IMR-90 (cell line): ENCODE measurements at regions not wholly inside any gene's neighbourhood (a gene's known extent, or its start where the extent isn't known, plus 50 kb on each side); places are given as distances from the start of the nearest gene placed in this dataset.

Experiments used
- ATAC-seq: fragments of 200-7000 bp; cut with Tn5 transposase; 2 replicates; pipeline ENCODE4 v1.9.1; 2020; ENCODE audit warnings: low read depth, mild to moderate bottlenecking, moderate library complexity
- BruUV-seq: library from RNA; stranded (reverse); fragments of 400-500 nt; replicated peaks from 2 replicates; lab custom pipeline; 2021; lab: Mats Ljungman, UMichigan
- CTCF ChIA-PET: fragments of 300-600 bp; formaldehyde crosslinking; extraction: SDS; loops from one replicate; lab custom pipeline; 2021; ENCODE audit warnings: antibody characterized with exemption; lab: Yijun Ruan, JAX
- POLR2A ChIA-PET: fragments of 300-600 bp; sonication (Branson Sonifier 250); formaldehyde crosslinking; loops from one replicate; lab custom pipeline; 2022; ENCODE audit warnings: antibody characterized with exemption; ENCODE audit not compliant: unreplicated experiment; lab: Charles Lee
- DNase-seq: peaks from one replicate; pipeline ENCODE4 v3.0.0; 2013
- H2AFZ ChIP-seq: replicated peaks from 2 replicates; pipeline ENCODE3; 2013; ENCODE audit warnings: low read length, mild to moderate bottlenecking; ENCODE audit not compliant: poor library complexity
- H2AK5ac ChIP-seq: 2 replicates; pipeline ENCODE4 v1.6.1; 2013; ENCODE audit warnings: low read depth, low read length, inconsistent platforms
- H2AK9ac ChIP-seq: replicated peaks from 2 replicates; pipeline ENCODE3; 2013; ENCODE audit warnings: mild to moderate bottlenecking, low read depth, low read length, moderate library complexity; ENCODE audit not compliant: poor library complexity
- H2BK120ac ChIP-seq: 2 replicates; pipeline ENCODE4 v1.6.1; 2013; ENCODE audit warnings: low read depth, low read length, inconsistent platforms
- H2BK15ac ChIP-seq: 3 replicates; pipeline ENCODE4 v1.6.1; 2013; ENCODE audit warnings: low read depth, low read length, inconsistent platforms
- H2BK20ac ChIP-seq: 2 replicates; pipeline ENCODE4 v1.6.1; 2013; ENCODE audit warnings: low read depth, mild to moderate bottlenecking, inconsistent platforms, low read length, moderate library complexity
- H2BK5ac ChIP-seq: 2 replicates; pipeline ENCODE4 v1.6.1; 2013; ENCODE audit warnings: mild to moderate bottlenecking, low read depth, low read length, inconsistent platforms; ENCODE audit not compliant: poor library complexity, severe bottlenecking
- H3K14ac ChIP-seq: replicated peaks from 2 replicates; pipeline ENCODE4 v1.6.1; 2013; ENCODE audit warnings: low read depth, low read length, inconsistent platforms
- H3K18ac ChIP-seq: 2 replicates; pipeline ENCODE4 v1.6.1; 2013; ENCODE audit warnings: low read depth, low read length, control low read depth
- H3K23ac ChIP-seq: 2 replicates; pipeline ENCODE4 v1.6.1; 2013; ENCODE audit warnings: low read depth, low read length, inconsistent platforms
- H3K27ac ChIP-seq: 2 replicates; pipeline ENCODE4 v1.5.1; 2013; ENCODE audit warnings: mild to moderate bottlenecking, control low read depth, low read length; ENCODE audit not compliant: insufficient read depth
- H3K27me3 ChIP-seq: 2 replicates; pipeline ENCODE4 v1.6.1; 2013; ENCODE audit warnings: low read length; ENCODE audit not compliant: control insufficient read depth, insufficient read depth
- H3K36me3 ChIP-seq: 2 replicates; pipeline ENCODE4 v1.6.1; 2013; ENCODE audit warnings: low read length, mixed read lengths; ENCODE audit not compliant: control insufficient read depth, insufficient read depth
- H3K4ac ChIP-seq: 2 replicates; pipeline ENCODE4 v1.6.1; 2013; ENCODE audit warnings: low read depth, low read length, inconsistent platforms
- H3K4me1 ChIP-seq: 2 replicates; pipeline ENCODE4 v1.6.1; 2013; ENCODE audit warnings: low read length, mixed read lengths; ENCODE audit not compliant: control insufficient read depth, insufficient read depth
- H3K4me2 ChIP-seq: 2 replicates; pipeline ENCODE4 v1.6.1; 2013; ENCODE audit warnings: low read depth, mild to moderate bottlenecking, control low read depth, low read length, moderate library complexity
- H3K4me3 ChIP-seq: 2 replicates; pipeline ENCODE4 v1.5.1; 2013; ENCODE audit warnings: low read depth, mild to moderate bottlenecking, control low read depth, low read length, moderate library complexity; ENCODE audit not compliant: insufficient read depth
- H3K56ac ChIP-seq: 2 replicates; pipeline ENCODE4 v1.6.1; 2013; ENCODE audit warnings: low read length, inconsistent platforms; ENCODE audit not compliant: insufficient read depth; ENCODE audit errors: extremely low read depth
- H3K79me1 ChIP-seq, 2 experiments: 2 replicates each; pipeline ENCODE4 v1.6.1; 2013; ENCODE audit warnings: low read length in 2 of 2, inconsistent platforms in 1 of 2, low read depth in 1 of 2
- H3K9ac ChIP-seq: 2 replicates; pipeline ENCODE4 v1.6.1; 2013; ENCODE audit warnings: low read depth, low read length, control low read depth
- H3K9me1 ChIP-seq: 2 replicates; pipeline ENCODE4 v1.6.1; 2013; ENCODE audit warnings: low read length, inconsistent platforms; ENCODE audit not compliant: insufficient read depth
- H3K9me3 ChIP-seq: 2 replicates; pipeline ENCODE4 v1.6.1; 2013; ENCODE audit warnings: low read length; ENCODE audit not compliant: control insufficient read depth, insufficient read depth
- H4K20me1 ChIP-seq: 2 replicates; pipeline ENCODE4 v1.6.1; 2013; ENCODE audit warnings: low read length, inconsistent platforms; ENCODE audit not compliant: insufficient read depth
- H4K5ac ChIP-seq: 2 replicates; pipeline ENCODE4 v1.6.1; 2013; ENCODE audit warnings: mild to moderate bottlenecking, low read depth, low read length, control low read depth
- H4K8ac ChIP-seq, 2 experiments: 2 replicates each; pipeline ENCODE4 v1.6.1; 2013; ENCODE audit warnings: low read depth in 2 of 2, low read length in 2 of 2, control low read depth in 1 of 2, inconsistent platforms in 1 of 2
- H4K91ac ChIP-seq: 2 replicates; pipeline ENCODE4 v1.6.1; 2013; ENCODE audit warnings: low read depth, low read length, inconsistent platforms; ENCODE audit not compliant: insufficient read depth
- FOS ChIP-seq: fragments of 150-350 bp; IDR thresholded peaks from 2 replicates; pipeline ENCODE4 v1.6.1; 2016; ENCODE audit warnings: low read depth, low read length
- NFE2L2 ChIP-seq: fragments of 150-350 bp; IDR thresholded peaks from 2 replicates; pipeline ENCODE4 v1.6.1; 2016; ENCODE audit warnings: low read depth, mild to moderate bottlenecking, low read length
- RAD21 ChIP-seq: IDR thresholded peaks from 2 replicates; pipeline ENCODE4 v1.6.1; 2012; ENCODE audit warnings: low read length, improper control_type of control experiment
- USF2 ChIP-seq: fragments of 150-350 bp; IDR thresholded peaks from 2 replicates; pipeline ENCODE4 v1.6.1; 2017; ENCODE audit warnings: mild to moderate bottlenecking, antibody characterized with exemption, low read length, low read depth
- WGBS, 2 experiments: methylation state at CpG; one replicate each; pipeline versions ENCODE4 v1.1.5 to v1.1.7; 2013; ENCODE audit warnings: missing lambda C conversion rate in 2 of 2; ENCODE audit not compliant: insufficient read length in 1 of 2; ENCODE audit errors: extremely low coverage in 2 of 2; 5-methylcytosine and 5-hydroxymethylcytosine counted together
- dilution Hi-C: fragments of 300-500 bp; cut with HindIII; formaldehyde crosslinking; loops from one replicate; pipeline ENCODE4 v1.14.3; 2018; ENCODE audit warnings: low sequenced_read_pairs; ENCODE audit not compliant: unreplicated experiment
- in situ Hi-C: fragments of 300-500 bp; cut with MboI; formaldehyde crosslinking; loops from 3 replicates; pipeline ENCODE4 v1.14.3; 2019; ENCODE audit warnings: low sequenced_read_pairs, inconsistent platforms, mixed read lengths
- intact Hi-C: fragments of 100-400 bp; cut with micrococcal nuclease; formaldehyde crosslinking; loops from 2 replicates; pipeline ENCODE4 v1.10.0; 2022

GRCh38 chr5:4883360-4883759 lies 256.8 kb upstream of the ADAMTS16 start:
- Histone ChIP-seq H3K4ac (no peak overlapping the region), H3K36me3 (no peaks in the 10 kb centered on the region), H4K91ac (no peak overlapping the region), H3K27me3 (no peaks in the 10 kb centered on the region), H3K56ac (no peak overlapping the region), H3K4me3 (no peak overlapping the region), H3K23ac (no peak overlapping the region), H2AK9ac (no peak overlapping the region), H3K9me3 (peaks cover 16% of the 10 kb centered on the region), H3K9me1 (no peaks in the 10 kb centered on the region), H4K5ac (no peak overlapping the region), H3K18ac (no peak overlapping the region), H3K14ac (no peak overlapping the region), H2AFZ (no peak overlapping the region), H3K27ac (no peak overlapping the region), H3K79me1 (no peaks in the 10 kb centered on the region), H3K4me1 (no peaks in the 10 kb centered on the region), H2BK120ac (no peak overlapping the region), H3K4me2 (no peak overlapping the region), H2BK15ac (no peak overlapping the region), H3K9ac (no peak overlapping the region), H2BK20ac (no peak overlapping the region), H4K8ac (no peak overlapping the region), H4K20me1 (no peaks in the 10 kb centered on the region), H2AK5ac (no peak overlapping the region), H2BK5ac (no peak overlapping the region)
- no peak for DNase-seq
- no peak for ATAC-seq
- ChIA-PET CTCF (no interaction called here), POLR2A (no interaction called here)
- TF ChIP-seq RAD21: no peak
- no peak for TF ChIP-seq USF2
- TF ChIP-seq FOS: no peak
- TF ChIP-seq NFE2L2: no peak
- intact Hi-C loops (no loop called here), in situ Hi-C loops (no loop called here), dilution Hi-C loops (no loop called here)
- no TSS peak for BruUV-seq
- 9% methylated on average over 4 of the region's 6 CpGs; no CpG with 5 or more reads in 1 of the 2 experiments for WGBS, 2 experiments
